NT2/D1 (cell line): ENCODE measurements at regions not wholly inside any gene's neighbourhood (a gene's known extent, or its start where the extent isn't known, plus 50 kb on each side); places are given as distances from the start of the nearest gene placed in this dataset.

Experiments used
- DNase-seq: peaks from one replicate; pipeline ENCODE4 v3.0.0-alpha.2; 2011; ENCODE audit warnings: low read depth, low spot score
- H3K27me3 ChIP-seq: 2 replicates; pipeline ENCODE4 v1.6.0; 2011; ENCODE audit warnings: mild to moderate bottlenecking; ENCODE audit not compliant: insufficient read length, insufficient read depth
- H3K36me3 ChIP-seq: 2 replicates; pipeline ENCODE4 v1.6.1; 2011; ENCODE audit warnings: mild to moderate bottlenecking, low read length, mixed read lengths; ENCODE audit not compliant: insufficient read depth, insufficient read length
- H3K4me1 ChIP-seq: 2 replicates; pipeline ENCODE4 v1.5.1; 2011; ENCODE audit not compliant: insufficient read depth, insufficient read length
- H3K4me3 ChIP-seq: 2 replicates; pipeline ENCODE4 v1.5.1; 2011; ENCODE audit warnings: low read depth; ENCODE audit not compliant: insufficient read length
- H3K9ac ChIP-seq: 2 replicates; pipeline ENCODE4 v1.6.0; 2011; ENCODE audit warnings: low read depth; ENCODE audit not compliant: insufficient read length
- H3K9me3 ChIP-seq: 2 replicates; pipeline ENCODE4 v1.5.1; 2011; ENCODE audit warnings: mild to moderate bottlenecking, low read length; ENCODE audit not compliant: insufficient read depth
- SUZ12 ChIP-seq: IDR thresholded peaks from 2 replicates; pipeline ENCODE4 v1.6.1; 2011; ENCODE audit not compliant: insufficient read length, insufficient read depth; ENCODE audit errors: extremely low read depth
- YY1 ChIP-seq: IDR thresholded peaks from 2 replicates; pipeline ENCODE4 v1.6.1; 2011; ENCODE audit not compliant: insufficient read length, insufficient read depth
- ZNF274 ChIP-seq: IDR thresholded peaks from 2 replicates; pipeline ENCODE4 v1.6.1; 2011; ENCODE audit warnings: mild to moderate bottlenecking, low read depth, low read length

DNA sequence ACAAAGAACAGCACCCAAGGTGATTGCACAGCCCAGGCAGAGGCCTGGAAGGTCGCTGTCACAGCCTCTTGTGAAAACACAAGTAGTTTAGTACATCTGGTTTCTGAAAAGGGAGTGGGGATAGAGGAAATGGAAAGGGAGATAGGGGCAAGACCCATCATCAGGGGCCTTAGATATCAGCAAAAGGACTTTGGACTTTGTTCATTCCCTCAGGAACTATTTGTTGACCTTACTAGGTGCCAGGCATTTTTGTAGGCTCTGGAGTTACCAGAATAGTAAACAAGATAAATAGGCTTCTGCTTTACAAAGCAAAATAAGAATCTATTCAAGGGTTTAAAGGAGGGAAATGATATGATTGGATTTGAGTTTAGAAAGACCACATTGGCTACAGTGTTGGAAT, 199.4 kb upstream of the CDKN3 start:
- TF ChIP-seq ZNF274 (no peak), YY1 (no peak), SUZ12 (no peak)
- Histone ChIP-seq H3K9me3 (peaks cover 20% of the 10 kb centered on the region; the same call in 1 of the 2 replicates), H3K36me3 (no peaks in the 10 kb centered on the region), H3K4me1 (no peaks in the 10 kb centered on the region), H3K27me3 (no peaks in the 10 kb centered on the region), H3K9ac (no peak overlapping the region), H3K4me3 (no peak overlapping the region)
- no peak for DNase-seq

DNA sequence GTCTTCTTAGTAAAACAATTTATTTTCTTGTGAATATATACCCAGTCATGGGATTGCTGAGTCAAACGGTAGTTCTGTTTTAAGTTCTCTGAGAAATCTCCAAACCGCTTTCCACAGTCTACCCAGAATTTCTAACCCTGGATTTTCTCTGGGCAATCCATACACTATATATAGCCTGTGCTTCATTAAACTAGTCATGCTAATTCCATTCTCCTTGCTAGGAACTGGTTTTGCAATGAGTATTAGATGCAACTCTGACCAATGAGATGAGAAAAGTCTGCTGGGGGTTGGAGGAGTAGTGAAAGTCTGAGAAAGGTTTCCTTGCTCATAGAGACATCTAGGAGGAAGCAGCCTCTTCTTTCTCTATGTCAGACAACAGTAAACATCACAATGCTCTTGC, 196.1 kb upstream of the CDKN3 start:
- DNase-seq = no peak
- no peaks in the 10 kb centered on the region for H3K36me3 ChIP-seq

DNA sequence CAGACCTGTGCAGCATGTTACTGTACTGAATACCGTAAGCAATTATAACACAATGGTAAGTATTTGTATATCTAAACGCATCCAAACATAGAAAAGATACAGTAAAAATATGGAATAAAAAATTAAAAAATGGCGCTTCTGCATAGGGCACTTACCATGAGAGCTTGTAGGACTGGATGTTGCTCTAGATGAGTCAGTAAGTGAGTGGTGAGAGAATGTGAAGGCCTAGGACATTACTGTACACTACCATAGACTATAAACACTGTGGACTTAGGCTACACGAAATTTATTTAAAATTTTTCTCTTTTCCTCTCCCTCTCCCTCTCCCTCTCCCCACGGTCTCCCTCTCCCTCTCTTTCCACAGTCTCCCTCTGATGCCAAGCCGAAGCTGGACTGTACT, 194.5 kb upstream of the CDKN3 start:
- no peak for DNase-seq
- Histone ChIP-seq H3K9me3 (peaks cover 21% of the 10 kb centered on the region; the same call in 1 of the 2 replicates), H3K4me1 (no peaks in the 10 kb centered on the region), H3K9ac (no peak overlapping the region), H3K36me3 (no peaks in the 10 kb centered on the region), H3K27me3 (no peaks in the 10 kb centered on the region), H3K4me3 (no peak overlapping the region)
- no peak for TF ChIP-seq YY1
- TF ChIP-seq SUZ12 = no peak
- no peak for TF ChIP-seq ZNF274

More for the DNA sequence above, 196.1 kb upstream of the CDKN3 start:
- Histone ChIP-seq H3K9me3 (peaks cover 21% of the 10 kb centered on the region; the same call in 1 of the 2 replicates), H3K4me3 (no peak overlapping the region), H3K4me1 (no peaks in the 10 kb centered on the region), H3K27me3 (no peaks in the 10 kb centered on the region), H3K9ac (no peak overlapping the region)
- no peak for TF ChIP-seq YY1
- TF ChIP-seq SUZ12 = no peak
- no peak for TF ChIP-seq ZNF274

DNA sequence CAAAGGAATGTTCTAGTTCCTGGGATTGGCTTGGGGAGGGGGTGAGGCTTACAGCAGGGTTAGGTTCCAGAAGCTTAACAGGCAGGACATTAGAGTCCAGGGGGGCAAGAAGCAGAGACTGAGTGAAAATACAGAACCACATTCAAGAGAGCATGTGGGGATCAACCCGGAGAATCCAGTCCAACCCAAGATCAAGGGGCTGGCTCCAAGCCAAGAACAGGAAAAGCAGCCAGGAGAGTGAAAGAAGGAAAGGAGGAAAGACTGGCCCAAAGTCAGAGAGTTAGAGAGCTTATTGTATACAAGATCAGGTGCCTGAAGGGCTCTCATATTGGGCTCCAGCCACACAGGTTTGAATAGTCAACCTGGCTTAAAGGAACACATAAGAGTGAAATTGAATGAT, 190.3 kb upstream of the CDKN3 start:
- DNase-seq = no peak
- peaks cover 9% of the 10 kb centered on the region; the same call in 1 of the 2 replicates for H3K9me3 ChIP-seq
- H3K36me3 ChIP-seq = no peaks in the 10 kb centered on the region
- no peaks in the 10 kb centered on the region for H3K4me1 ChIP-seq
- H3K4me3 ChIP-seq = no peak overlapping the region
- TF ChIP-seq SUZ12 (no peak), ZNF274 (no peak), YY1 (no peak)
- no peak overlapping the region for H3K9ac ChIP-seq
- no peaks in the 10 kb centered on the region for H3K27me3 ChIP-seq

DNA sequence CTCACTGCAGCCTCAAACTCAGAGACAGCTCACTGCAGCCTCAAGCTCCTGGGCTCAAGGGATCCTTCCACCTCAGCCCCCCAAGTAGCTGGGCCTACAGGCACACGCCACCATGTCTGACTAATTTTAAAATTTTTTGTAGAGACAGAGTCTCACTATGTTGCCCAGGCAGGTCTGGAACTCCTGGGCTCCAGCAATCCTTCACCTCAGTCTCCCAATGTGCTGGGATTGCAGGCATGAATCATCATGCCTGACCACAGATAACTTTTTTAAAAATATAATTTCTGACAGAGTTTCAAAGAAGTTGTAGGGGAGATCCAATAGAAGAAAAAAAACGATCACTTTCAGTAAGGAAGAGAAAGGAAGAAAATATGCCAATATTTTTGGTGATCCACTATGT, 189.7 kb upstream of the CDKN3 start:
- H3K9ac ChIP-seq = no peak overlapping the region
- H3K4me3 ChIP-seq = no peak overlapping the region
- DNase-seq = no peak
- H3K4me1 ChIP-seq = no peaks in the 10 kb centered on the region
- H3K9me3 ChIP-seq = peaks cover 4% of the 10 kb centered on the region; the same call in 1 of the 2 replicates
- no peaks in the 10 kb centered on the region for H3K36me3 ChIP-seq
- TF ChIP-seq YY1 (no peak), ZNF274 (no peak), SUZ12 (no peak)
- H3K27me3 ChIP-seq = no peaks in the 10 kb centered on the region

DNA sequence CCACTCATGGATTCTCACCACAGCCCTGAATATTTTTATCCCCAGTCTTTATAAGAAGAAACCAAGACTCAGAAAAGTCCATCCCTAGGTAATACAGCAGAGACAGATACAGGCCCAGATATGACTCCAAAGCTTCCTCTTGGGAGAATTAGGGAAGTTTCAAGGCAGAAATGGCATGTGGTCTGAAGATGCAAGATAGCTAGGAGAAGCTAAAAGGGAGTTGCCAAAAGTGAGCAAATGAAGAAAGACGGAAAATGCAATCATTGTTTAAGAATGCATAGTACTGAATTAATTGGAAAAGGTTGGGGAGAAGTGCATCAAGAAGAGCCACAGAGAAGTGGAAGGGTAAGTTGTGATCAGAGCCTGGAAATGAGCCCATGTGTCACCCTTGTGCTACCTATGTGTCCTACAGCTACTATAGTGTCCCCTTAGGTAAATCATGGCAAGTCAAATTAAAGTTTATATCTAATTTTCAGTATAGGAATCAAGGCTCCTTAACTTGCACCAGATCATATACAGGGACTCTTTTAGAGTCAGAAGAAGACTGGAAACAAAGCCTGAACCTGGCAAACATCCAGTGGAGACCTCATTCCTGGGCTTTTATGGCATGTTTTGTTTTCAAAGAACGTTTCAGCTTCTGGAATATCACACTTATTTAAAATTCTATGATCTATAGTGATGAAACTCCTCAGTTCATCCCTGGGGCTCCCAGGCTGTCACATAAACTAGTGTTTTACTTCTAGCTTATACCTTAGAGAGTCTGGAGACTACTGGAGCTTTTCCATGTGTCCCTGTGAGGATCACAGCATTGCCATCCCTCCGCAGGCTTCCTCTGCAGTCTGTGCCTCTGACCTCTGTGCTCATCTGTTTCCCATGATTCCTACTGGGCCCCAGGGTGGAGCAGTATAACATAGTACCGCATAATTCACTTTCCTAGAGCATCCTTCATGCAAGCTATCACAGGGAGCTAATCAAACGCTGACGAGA, 189.0 kb upstream of the CDKN3 start:
- Histone ChIP-seq H3K9ac (no peak overlapping the region), H3K4me3 (no peak overlapping the region), H3K9me3 (peaks cover 5% of the 10 kb centered on the region), H3K4me1 (no peaks in the 10 kb centered on the region), H3K27me3 (no peaks in the 10 kb centered on the region), H3K36me3 (no peaks in the 10 kb centered on the region)
- DNase-seq = no peak
- TF ChIP-seq ZNF274 (no peak), SUZ12 (no peak), YY1 (no peak)

DNA sequence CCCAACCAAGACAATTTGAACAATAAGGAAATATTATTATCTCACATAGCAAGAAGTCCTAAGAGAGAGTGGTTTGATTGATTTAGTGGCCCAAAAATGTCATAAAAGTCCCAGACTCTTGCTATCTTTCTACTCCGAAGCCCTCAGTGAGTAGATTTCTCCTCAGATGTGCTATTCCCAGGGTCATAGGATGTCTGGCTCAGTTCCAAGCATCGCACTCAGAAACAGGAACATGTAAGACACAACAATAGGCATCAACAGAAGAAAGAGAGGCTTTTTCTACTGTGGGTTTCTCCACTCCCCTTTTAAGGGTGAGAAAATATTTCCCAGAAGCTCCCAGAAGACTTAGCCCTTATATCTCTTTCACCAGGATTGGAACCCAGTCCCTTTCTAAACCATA, 188.1 kb upstream of the CDKN3 start:
- H3K27me3 ChIP-seq = no peaks in the 10 kb centered on the region
- no peaks in the 10 kb centered on the region for H3K4me1 ChIP-seq
- H3K9me3 ChIP-seq = peaks cover 6% of the 10 kb centered on the region
- no peak overlapping the region for H3K9ac ChIP-seq
- H3K36me3 ChIP-seq = no peaks in the 10 kb centered on the region
- TF ChIP-seq ZNF274 (no peak), YY1 (no peak), SUZ12 (no peak)
- no peak overlapping the region for H3K4me3 ChIP-seq
- no peak for DNase-seq
